Testis (tissue), 2 donors: ENCODE measurements at regions not wholly inside any gene's neighbourhood (a gene's known extent, or its start where the extent isn't known, plus 50 kb on each side); places are given as distances from the start of the nearest gene placed in this dataset.

ENCODE experiments used
- CTCF ChIP-seq, 3 experiments: fragments of 450-650 bp in 2 of 3; fragments of 200-600 bp in 1 of 3; sonication (generic) in 1 of 3; IDR thresholded peaks; one replicate each; pipeline ENCODE4 v1.5.1; 2016 to 2019; ENCODE audit warnings: antibody characterized with exemption in 3 of 3, mild to moderate bottlenecking in 2 of 3, moderate library complexity in 1 of 3
- POLR2A ChIP-seq: fragments of 450-650 bp; IDR thresholded peaks from one replicate; pipeline ENCODE4 v1.6.1; 2017; ENCODE audit warnings: antibody characterized with exemption, mild to moderate bottlenecking, moderate library complexity

GRCh38 chr1:117760485-117760884, 154.6 kb downstream of the TENT5C start:
- no peak for TF ChIP-seq CTCF (IDR thresholded peaks at IDR 0.05)
- no peak for TF ChIP-seq POLR2A
